ENCODE measurements at regions not wholly inside any gene's neighbourhood (a gene's known extent, or its start where the extent isn't known, plus 50 kb on each side); places are given as distances from the start of the nearest gene placed in this dataset.

DNA sequence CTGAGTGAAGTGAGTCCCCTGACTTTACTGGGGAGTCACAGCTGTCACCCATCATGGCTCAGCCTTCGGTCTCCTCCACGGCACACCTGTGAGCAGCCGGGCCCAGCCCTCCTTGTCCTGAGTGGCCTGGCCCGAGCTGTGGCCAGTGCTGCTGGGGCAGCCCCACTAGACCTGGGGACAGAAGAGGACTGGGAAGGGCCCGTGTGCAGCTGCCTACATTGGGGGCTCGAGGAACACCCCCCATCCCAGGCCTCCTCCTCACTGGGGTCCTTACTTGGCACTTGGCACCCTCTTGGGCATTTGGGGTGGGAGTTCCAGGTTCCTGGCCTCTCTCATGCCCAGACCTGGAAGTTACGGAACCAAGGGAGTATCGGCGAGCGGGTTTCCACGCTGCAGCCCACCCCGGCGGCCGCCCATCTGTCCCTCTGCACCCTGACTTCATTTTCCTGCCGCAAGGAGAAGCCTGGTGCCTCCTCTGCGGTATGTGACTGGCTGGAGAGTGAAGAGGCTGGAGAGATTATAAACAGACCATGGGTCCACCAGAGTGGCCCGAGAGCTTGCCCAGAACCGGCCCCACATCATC lies 179.7 kb downstream of the KIF26A start:
- TF ChIP-seq, protein P1, sequence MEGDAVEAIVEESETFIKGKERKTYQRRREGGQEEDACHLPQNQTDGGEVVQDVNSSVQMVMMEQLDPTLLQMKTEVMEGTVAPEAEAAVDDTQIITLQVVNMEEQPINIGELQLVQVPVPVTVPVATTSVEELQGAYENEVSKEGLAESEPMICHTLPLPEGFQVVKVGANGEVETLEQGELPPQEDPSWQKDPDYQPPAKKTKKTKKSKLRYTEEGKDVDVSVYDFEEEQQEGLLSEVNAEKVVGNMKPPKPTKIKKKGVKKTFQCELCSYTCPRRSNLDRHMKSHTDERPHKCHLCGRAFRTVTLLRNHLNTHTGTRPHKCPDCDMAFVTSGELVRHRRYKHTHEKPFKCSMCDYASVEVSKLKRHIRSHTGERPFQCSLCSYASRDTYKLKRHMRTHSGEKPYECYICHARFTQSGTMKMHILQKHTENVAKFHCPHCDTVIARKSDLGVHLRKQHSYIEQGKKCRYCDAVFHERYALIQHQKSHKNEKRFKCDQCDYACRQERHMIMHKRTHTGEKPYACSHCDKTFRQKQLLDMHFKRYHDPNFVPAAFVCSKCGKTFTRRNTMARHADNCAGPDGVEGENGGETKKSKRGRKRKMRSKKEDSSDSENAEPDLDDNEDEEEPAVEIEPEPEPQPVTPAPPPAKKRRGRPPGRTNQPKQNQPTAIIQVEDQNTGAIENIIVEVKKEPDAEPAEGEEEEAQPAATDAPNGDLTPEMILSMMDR (conservative IDR thresholded peaks at IDR 0.05; ENCODE audit: control insufficient read depth, insufficient read depth, low read depth, low read length): no peak
- H3K4me3 ChIP-seq (ENCODE audit: control insufficient read depth, low read depth, low read length): no peak overlapping the region
- DNase-seq (ENCODE audit: low read depth): no peak

DNA sequence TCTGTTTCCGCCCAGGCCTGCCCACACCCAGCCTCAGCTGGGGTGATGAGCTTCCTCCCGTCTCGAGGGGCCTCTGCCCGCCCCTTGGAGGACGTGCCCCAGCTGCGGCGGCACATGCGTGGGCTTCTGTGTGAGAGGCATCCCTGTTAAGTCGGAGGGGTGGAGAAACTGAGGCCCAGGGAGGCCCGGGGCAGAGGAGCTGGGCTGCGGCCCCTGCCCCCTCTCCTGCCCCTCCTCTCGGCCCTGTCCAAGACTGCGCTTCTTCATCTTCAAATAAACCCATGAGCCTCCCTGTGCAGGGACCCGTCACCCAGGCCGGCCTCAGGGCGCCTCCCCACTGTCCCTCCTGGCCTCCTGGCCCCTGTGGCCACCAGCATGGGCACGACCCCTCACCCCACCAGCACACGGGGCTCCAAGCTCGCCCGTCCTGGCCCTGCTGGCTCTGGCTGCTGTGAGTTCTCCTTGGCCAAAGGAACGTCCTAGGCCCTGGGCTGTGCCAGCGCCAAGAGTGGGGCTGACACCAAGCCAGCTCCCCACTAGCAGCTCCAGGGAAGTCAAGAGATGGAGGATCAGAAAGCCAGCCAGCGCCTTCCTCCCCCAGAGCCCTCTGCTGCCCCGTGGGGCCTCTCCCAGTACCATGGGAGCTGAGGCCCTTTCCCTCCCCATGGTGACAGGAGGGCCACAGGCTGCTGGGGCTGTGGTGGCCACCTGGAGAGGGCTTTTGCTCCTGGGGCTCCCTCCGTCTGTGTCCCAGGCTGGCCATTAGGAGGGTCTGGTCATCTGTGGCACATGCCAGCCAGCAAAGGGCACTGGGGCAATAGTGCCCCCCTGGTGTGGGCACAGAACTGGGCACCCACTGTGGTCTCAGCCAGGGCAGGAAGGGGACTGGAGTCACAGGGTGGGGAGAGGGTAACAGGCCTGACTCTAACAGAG lies 180.4 kb downstream of the KIF26A start:
- no peak for DNase-seq (ENCODE audit: low read depth)
- no peak overlapping the region for H3K4me3 ChIP-seq (ENCODE audit: control insufficient read depth, low read depth, low read length)
- TF ChIP-seq, protein P1 (conservative IDR thresholded peaks at IDR 0.05; ENCODE audit: control insufficient read depth, insufficient read depth, low read depth, low read length): no peak

DNA sequence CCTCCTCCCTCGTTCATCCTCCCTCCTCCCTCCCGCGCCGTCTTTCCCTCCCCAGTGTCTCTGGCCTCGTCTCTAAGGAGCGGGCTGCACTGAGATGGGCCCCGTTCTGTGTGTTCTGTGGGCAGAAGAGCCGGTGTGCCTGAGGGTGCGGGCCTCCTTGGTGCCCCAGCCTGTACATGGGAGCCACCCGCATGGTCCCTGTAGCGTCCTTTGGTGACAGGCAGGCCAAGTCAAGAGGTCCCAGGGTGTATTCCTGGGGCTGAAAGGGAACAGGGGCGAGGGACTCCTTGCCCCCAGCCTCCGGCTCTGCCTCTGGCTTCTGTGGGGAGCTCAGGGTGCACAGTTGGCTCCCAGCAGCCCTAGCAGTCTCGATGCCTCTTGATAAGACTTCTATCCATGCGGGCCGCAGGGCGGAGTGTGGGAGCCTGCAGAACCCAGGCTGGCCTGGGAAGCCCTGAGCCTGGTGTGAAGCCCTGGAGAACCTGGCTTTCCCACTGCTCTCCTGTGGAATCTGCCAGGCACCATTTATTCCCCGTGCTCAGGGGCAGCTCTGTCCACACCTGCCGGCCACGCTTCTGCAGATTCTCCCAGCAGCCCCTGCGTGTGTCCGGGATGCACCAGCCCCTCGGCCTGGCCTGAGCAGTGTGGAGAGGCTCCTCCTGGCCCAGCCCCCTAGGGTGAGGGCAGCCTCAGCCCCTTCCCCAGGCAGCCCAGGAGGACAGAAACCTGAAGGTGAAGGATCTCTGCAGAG lies 181.3 kb downstream of the KIF26A start:
- no peak overlapping the region for H3K4me3 ChIP-seq (ENCODE audit: control insufficient read depth, low read depth, low read length)
- DNase-seq (ENCODE audit: low read depth): no peak
- TF ChIP-seq, protein P1 (conservative IDR thresholded peaks at IDR 0.05; ENCODE audit: control insufficient read depth, insufficient read depth, low read depth, low read length): no peak

DNA sequence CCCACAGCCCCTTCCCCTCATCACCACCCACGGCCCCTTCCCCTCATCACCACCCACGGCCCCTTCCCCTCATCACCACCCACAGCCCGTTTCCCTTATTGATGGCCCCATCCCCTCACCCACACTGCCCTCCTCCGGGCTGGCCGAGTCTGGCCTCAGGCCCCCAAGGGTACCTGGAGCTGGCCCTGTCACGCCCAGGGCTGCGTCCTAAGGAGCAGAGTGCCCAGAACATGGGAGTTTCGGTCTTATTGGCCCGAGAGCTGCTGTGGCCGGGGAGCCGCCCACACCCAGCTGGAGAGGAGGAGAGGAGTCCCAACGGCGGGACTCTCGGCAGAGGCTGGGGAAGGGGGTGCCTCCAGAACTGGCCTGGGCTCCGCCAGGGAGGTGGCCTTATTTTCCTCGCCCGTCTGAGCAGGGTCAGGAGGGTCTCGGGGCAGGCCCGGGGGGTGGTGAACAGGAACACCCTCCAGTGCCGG lies 182.3 kb downstream of the KIF26A start:
- H3K4me3 ChIP-seq (ENCODE audit: control insufficient read depth, low read depth, low read length): no peak overlapping the region
- no peak for DNase-seq (ENCODE audit: low read depth)
- TF ChIP-seq, protein P1 (conservative IDR thresholded peaks at IDR 0.05; ENCODE audit: control insufficient read depth, insufficient read depth, low read depth, low read length): no peak

DNA sequence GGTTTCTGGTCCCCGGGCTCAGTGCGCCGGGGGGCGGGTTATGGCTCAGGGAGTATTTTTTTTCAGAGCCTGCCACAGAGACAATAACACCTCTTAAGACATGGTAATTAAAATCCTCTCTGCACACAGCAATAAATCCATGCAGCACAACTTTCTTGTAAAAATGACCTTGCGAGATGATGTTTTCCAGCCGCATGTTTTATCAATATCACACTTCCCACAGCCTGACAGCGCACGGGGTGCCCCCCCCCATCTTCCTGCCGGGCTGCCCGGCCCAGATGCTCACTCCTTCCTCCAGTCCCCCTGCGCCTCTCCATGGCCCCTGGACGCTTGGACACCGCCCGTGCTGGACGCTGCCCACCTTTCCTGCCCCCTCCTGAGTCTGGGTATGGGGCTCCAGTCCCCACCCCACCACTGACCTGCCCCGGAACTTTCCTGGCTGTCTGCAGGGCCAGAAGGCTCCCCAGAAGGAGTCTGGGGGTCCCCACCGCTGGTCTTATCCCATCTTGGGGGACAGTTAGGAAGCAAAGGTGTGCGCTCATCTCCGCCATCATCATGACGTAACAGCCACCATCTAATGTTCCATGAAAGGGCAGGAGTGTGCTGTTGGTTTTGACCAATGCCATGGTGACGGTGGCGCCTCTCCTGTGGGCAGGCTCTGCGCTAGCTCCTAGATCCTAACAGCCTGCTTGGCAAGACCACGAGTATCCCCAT lies 182.9 kb downstream of the KIF26A start:
- DNase-seq (ENCODE audit: low read depth): no peak

More for the DNA sequence above, 182.9 kb downstream of the KIF26A start:
- TF ChIP-seq, protein P1 (conservative IDR thresholded peaks at IDR 0.05; ENCODE audit: control insufficient read depth, insufficient read depth, low read depth, low read length): no peak
- H3K4me3 ChIP-seq (ENCODE audit: control insufficient read depth, low read depth, low read length): no peak overlapping the region
